ACHN (cell line): ENCODE measurements at regions not wholly inside any gene's neighbourhood (a gene's known extent, or its start where the extent isn't known, plus 50 kb on each side); places are given as distances from the start of the nearest gene placed in this dataset.
"Not testable (repeated sequence)": the region's sequence is repeated elsewhere in the genome, so short reads cannot be mapped to it uniquely, and the experiment has no call there.

Experiments
- DNase-seq: peaks from one replicate; pipeline ENCODE4 v3.0.0-alpha.2; 2015
- in situ Hi-C: cut with HindIII; loops from 2 replicates; pipeline ENCODE4 v1.10.0; 2017; ENCODE audit warnings: low sequenced_read_pairs, low pct_ligation_motif_present, low pct_unique_long_range_greater_than_20kb

- DNase-seq, in situ Hi-C loops: not testable (repeated sequence)
These were observed 374.3 kb upstream of the ARRDC3 start for GRCh38 chr5:91757383-91757782.

DNA sequence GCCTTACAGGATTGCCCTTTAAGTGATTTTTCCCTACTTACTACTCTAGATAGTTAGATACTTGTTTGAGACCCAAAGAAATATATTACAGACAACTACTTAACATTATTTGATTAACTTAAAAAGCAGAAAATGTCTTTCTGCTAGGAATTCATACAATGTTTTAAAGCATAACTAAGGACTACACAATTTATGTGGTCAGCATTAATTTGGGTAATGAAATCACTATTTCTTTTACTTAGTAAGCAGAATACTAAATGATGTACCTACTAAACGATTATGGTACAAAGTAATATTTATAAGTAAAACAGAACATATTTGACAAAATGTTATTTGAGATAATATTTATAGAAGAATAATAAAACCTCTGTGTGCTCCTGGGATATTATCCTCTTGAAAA, 371.9 kb upstream of the ARRDC3 start:
- in situ Hi-C loops = no loop called here
- no peak for DNase-seq

- in situ Hi-C loops, DNase-seq: not testable (repeated sequence)
These were observed 361.4 kb upstream of the ARRDC3 start for GRCh38 chr5:91744470-91744869.

GRCh38 chr5:91742550-91742949, 359.4 kb upstream of the ARRDC3 start:
- DNase-seq = no peak
- in situ Hi-C loops = no loop called here

GRCh38 chr5:91741764-91742505, 358.8 kb upstream of the ARRDC3 start:
- in situ Hi-C loops = no loop called here
- DNase-seq = no peak

- in situ Hi-C loops = no loop called here
- DNase-seq = no peak
These were observed 346.9 kb upstream of the ARRDC3 start for GRCh38 chr5:91730026-91730425.

DNA sequence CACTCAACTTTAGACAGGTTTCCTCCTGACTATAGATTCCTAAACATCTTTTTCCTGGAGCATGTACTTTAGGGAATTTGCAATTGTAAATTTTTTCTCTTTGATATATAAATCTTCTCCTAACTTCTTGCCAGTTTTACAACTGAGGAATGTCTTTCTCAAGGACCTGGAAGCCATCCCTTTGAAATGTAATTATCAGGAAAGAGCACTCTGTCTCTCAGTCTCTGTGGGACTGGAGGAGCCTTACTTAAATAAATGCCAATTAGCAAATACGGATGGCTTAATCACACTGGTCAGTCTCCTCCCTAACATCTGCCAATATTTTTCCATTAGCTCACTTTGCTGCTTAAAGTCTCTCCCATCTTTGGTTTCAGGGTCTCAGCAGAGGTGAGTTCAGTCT, 344.3 kb upstream of the ARRDC3 start:
- in situ Hi-C loops = no loop called here
- no peak for DNase-seq

- in situ Hi-C loops = no loop called here
- no peak for DNase-seq
These were observed 339.8 kb upstream of the ARRDC3 start for GRCh38 chr5:91722736-91723467.

DNA sequence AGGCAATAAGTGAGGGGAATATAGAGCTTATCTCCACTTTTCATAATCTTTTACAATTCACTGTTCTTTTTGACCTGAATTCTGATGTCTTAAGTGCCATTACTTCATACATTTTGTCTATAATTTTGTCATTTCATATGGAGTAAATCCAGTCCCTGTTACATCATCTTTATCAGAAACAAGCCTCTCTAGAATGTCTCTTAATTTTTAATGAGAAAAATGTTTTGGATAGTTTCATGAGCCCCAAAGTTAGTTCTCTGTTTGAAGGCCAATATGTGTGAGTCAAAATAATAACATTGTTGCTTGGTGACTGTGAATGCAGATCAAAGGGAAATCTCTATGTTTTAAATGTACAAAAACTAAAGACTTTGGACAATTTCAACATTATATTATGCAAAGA, 329.6 kb upstream of the ARRDC3 start:
- in situ Hi-C loops = no loop called here
- no peak for DNase-seq

DNA sequence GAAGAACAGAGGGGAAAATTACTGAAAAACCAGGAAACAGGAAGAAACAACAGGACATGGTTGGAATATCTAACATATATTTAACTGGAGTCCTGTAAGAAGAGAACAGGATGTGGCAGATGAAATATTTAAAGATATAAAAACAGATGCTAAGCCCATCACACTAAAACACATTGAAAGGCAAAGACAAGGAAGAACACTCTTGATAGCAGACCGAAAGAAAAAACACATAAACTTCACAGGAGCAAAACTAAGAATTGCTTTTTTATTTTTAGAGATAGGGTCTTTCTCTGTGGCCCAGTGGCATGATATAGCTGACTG, 324.4 kb upstream of the ARRDC3 start:
- no peak for DNase-seq

GRCh38 chr5:91706785-91707520, 323.8 kb upstream of the ARRDC3 start:
- DNase-seq = no peak
- in situ Hi-C loops = no loop called here

More for the DNA sequence above, 324.4 kb upstream of the ARRDC3 start:
- in situ Hi-C loops = no loop called here

- no peak for DNase-seq
These were observed 320.0 kb upstream of the ARRDC3 start for GRCh38 chr5:91703128-91703527.

GRCh38 chr5:91699429-91699828, 316.3 kb upstream of the ARRDC3 start:
- DNase-seq = no peak
- in situ Hi-C loops = no loop called here

More at GRCh38 chr5:91703128-91703527, 320.0 kb upstream of the ARRDC3 start:
- in situ Hi-C loops = no loop called here

- in situ Hi-C loops = no loop called here
- DNase-seq = no peak
These were observed 308.5 kb upstream of the ARRDC3 start for GRCh38 chr5:91691592-91691991.

DNA sequence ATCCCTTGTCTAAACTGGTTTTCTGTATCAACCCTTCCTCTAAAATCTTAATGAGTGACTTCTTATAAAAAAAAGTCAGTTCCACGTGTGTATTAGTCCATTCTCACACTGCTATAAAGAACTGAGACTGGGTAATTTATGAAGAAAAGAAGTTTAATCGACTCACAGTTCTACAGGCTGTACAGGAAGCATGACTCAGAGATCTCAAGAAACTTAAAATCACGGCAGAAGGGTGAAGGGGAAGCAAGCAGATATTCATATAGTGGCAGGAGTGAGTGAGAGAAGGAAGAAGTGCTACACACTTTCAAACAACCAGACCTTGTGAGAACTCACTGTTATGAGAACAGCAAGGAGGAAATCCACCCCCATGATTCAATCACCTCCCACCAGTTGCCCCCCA, 307.8 kb upstream of the ARRDC3 start:
- in situ Hi-C loops = no loop called here
- DNase-seq = no peak

- in situ Hi-C loops = no loop called here
These were observed 304.3 kb upstream of the ARRDC3 start for GRCh38 chr5:91687430-91687829.

DNA sequence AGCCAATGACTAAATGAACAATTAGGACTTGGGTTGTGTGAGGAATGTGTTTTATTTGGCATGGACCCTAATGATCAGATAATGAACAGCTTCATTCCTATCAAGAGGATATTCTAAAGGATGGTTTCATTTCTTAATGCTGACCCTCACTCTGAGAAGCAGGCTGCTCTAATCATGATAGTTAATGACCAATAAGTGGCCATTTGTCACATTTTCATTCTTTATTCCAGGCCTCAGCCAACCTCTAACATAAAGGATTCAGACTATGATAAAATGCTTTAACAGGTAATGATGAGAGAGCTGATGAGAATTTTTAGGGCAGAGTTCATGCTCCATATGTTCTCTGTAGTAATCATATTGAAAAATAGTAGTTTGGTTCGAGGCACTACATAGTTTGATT, 301.5 kb upstream of the ARRDC3 start:
- in situ Hi-C loops = no loop called here
- DNase-seq = no peak

More at GRCh38 chr5:91687430-91687829, 304.3 kb upstream of the ARRDC3 start:
- DNase-seq = no peak

DNA sequence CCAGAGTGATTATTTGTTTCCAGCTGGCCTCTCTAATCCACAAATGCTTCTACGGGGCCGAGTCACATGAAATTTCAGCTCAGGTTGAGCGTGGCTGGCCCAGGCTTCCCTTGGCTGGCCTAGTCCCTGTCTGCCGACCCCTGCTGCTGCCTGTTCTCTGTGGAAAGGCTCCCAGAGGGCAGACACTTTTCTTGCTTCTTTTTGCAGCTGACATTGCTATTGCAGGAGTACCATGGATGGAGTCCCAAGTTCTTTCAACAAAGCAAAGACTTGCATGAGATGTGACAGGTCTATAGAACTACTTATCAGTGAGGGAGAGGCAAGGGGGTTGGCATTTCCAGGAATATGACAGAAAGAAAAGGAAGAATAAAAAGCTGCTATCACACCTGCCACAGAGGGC, 287.4 kb upstream of the ARRDC3 start:
- in situ Hi-C loops = no loop called here
- no peak for DNase-seq

DNA sequence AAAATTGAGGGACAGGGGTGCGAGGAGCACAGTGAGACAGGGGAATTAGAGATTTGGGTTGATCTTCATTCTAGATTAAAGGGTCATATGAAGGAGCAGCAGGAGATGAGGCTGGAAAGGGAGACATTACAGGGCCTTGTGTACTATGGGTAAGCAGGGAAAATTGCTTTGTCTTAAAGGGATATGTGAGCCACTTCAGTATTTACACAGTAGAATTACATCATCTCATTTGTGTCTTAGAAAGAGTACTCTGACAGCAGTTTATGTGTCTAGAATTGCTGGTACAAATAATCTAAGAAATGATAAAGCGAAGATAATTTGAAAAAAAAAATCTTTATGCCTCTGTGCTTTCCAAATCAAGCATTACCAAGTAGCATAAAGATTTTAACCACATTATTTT, 287.0 kb upstream of the ARRDC3 start:
- no peak for DNase-seq
- in situ Hi-C loops = no loop called here
